ENCODE measurements at regions not wholly inside any gene's neighbourhood (a gene's known extent, or its start where the extent isn't known, plus 50 kb on each side); places are given as distances from the start of the nearest gene placed in this dataset.

DNA sequence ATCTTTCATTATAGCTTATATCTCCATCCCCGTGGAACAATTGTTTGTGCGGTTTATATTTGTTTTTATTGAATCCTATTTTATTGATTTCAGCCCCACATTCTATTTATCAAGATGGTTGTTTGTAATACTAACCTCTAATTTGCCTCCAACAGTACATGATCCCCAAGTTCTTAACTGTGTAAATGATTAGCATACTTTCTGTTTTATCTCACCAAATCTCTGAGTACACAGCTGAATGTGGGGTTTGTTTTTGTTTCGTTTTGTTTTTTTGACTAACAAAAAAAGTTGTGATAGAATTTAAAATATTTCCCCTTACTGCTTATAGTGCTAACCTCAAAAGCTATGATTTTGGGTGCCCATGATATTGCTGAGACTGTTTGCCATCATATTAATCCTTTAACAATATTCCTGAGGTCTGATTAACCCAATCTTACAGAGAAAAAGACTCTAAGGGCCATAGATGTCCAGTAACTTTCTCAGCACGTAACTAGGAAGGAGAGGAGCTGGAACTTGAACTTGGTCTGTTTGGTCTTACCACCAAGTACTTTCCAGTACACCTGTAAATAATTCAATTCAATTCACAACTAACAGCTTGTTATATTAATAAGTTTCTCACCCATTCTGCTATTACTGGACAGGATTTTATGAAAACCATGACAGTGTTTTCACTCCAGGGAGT lies 789.8 kb downstream of the TUSC7 start:
- DNase-seq (ENCODE audit: insufficient read length, low spot score) (no peak), FAIRE-seq (no peak)
- no peak for TF ChIP-seq CTCF (IDR thresholded peaks at IDR 0.05; ENCODE audit: insufficient read depth, missing control alignments)

DNA sequence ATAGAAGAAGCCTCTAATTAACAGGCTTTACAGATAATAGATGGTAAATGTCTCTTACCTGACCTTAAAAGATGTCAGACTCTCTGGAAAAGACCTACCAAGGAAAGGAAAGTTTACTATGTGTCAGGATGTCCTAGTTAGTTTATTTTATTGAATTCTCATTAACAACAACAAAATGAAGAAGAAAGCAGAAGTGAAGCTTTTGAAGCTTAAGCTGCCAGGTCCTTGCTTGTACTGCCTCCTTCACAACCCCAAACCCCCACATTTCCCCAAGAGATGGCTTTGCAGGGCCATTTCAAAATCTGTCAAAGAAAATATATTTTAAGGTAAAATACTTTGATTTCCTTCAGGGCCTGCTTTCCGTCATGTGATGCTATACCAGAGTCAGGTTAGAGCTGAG lies 798.4 kb downstream of the TUSC7 start:
- FAIRE-seq (no peak), DNase-seq (ENCODE audit: insufficient read length, low spot score) (no peak)
- TF ChIP-seq CTCF (IDR thresholded peaks at IDR 0.05; ENCODE audit: insufficient read depth, missing control alignments) = no peak

DNA sequence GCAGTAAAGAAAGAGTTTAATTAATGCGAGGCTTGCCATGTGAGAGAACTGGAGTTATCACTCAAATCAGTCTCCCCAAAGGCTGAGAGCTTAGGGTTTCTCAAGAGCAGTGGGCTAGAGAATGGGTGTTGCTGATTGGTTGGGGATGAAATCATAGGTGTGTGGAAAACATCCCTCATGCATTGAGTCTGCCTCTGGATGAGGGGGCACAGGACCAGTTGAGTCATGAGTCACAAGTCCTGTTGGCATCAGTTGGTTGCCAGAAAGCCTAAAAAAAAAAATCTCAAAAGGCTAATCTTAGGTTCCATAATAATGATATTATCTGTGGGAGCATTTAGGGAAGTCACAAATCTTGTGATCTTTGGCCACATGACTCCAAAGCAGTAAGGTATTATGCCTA lies 800.3 kb downstream of the TUSC7 start:
- FAIRE-seq (no peak), DNase-seq (ENCODE audit: insufficient read length, low spot score) (no peak)
- TF ChIP-seq CTCF (IDR thresholded peaks at IDR 0.05; ENCODE audit: insufficient read depth, missing control alignments) = no peak

GRCh38 chr3:117510396-117510795 lies 800.8 kb downstream of the TUSC7 start:
- TF ChIP-seq CTCF (IDR thresholded peaks at IDR 0.05; ENCODE audit: insufficient read depth, missing control alignments) = no peak
- no peak for FAIRE-seq
- DNase-seq (ENCODE audit: insufficient read length, low spot score) = no peak

GRCh38 chr3:117512975-117513374 lies 803.4 kb downstream of the TUSC7 start:
- TF ChIP-seq CTCF (IDR thresholded peaks at IDR 0.05; ENCODE audit: insufficient read depth, missing control alignments) = no peak
- DNase-seq (ENCODE audit: insufficient read length, low spot score) = no peak
- no peak for FAIRE-seq

DNA sequence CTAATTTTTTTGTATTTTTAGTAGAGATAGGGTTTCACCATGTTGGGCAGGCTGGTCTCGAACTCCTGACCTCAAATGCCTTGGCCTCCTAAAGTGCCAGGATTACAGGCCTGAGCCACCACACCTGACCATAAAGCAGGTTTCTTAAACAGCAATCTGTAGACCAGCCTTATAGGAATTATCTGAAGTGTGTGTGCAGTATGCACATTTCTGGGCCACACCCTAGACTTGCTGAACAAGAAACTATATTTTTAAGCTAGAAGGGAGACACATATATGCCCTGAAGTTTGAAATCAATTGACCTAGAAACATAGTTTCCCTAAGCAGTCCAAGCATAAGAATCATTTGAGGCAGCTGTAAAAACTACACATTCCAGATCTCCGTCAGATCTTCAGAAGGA lies 805.7 kb downstream of the TUSC7 start:
- TF ChIP-seq CTCF (IDR thresholded peaks at IDR 0.05; ENCODE audit: insufficient read depth, missing control alignments) = no peak
- no peak for FAIRE-seq
- no peak for DNase-seq (ENCODE audit: insufficient read length, low spot score)

- no peak for TF ChIP-seq CTCF (IDR thresholded peaks at IDR 0.05; ENCODE audit: insufficient read depth, missing control alignments)
- no peak for FAIRE-seq
These were observed 808.8 kb downstream of the TUSC7 start for GRCh38 chr3:117518364-117518763.

More at GRCh38 chr3:117518364-117518763, 808.8 kb downstream of the TUSC7 start:
- DNase-seq (ENCODE audit: insufficient read length, low spot score) = no peak
